ENCODE measurements at regions not wholly inside any gene's neighbourhood (a gene's known extent, or its start where the extent isn't known, plus 50 kb on each side); places are given as distances from the start of the nearest gene placed in this dataset.

GRCh38 chr1:219754767-219755166 lies 141.9 kb upstream of the ZC3H11B start:
- H3K4me1 ChIP-seq (ENCODE audit: control insufficient read depth, extremely low read depth, insufficient read depth, low read length): no peaks in the 10 kb centered on the region
- H4K20me1 ChIP-seq (ENCODE audit: control insufficient read depth, extremely low read depth, insufficient read depth, low read length): no peaks in the 10 kb centered on the region
- no peak overlapping the region for H3K27ac ChIP-seq (ENCODE audit: control insufficient read depth, insufficient read depth, low read length)
- no peaks in the 10 kb centered on the region for H3K79me2 ChIP-seq (ENCODE audit: control insufficient read depth, insufficient read depth, low read length)
- no peak for DNase-seq (ENCODE audit: low read depth, low spot score)
- no peak overlapping the region for H3K9ac ChIP-seq (ENCODE audit: control insufficient read depth, extremely low read depth, insufficient read depth, low read length)
- no peak overlapping the region for H3K4me3 ChIP-seq (ENCODE audit: control insufficient read depth in 2 of 3, extremely low read depth in 1 of 3, insufficient read depth in 2 of 3, low read depth in 1 of 3, low read length in 3 of 3)
- dilution Hi-C loops (cut with MboI; ENCODE audit: extremely low pct_ligation_motif_present, low sequenced_read_pairs): no loop called here
- H3K9me1 ChIP-seq (ENCODE audit: control insufficient read depth, extremely low read depth, insufficient read depth, low read length): no peaks in the 10 kb centered on the region
- TF ChIP-seq, protein P1, sequence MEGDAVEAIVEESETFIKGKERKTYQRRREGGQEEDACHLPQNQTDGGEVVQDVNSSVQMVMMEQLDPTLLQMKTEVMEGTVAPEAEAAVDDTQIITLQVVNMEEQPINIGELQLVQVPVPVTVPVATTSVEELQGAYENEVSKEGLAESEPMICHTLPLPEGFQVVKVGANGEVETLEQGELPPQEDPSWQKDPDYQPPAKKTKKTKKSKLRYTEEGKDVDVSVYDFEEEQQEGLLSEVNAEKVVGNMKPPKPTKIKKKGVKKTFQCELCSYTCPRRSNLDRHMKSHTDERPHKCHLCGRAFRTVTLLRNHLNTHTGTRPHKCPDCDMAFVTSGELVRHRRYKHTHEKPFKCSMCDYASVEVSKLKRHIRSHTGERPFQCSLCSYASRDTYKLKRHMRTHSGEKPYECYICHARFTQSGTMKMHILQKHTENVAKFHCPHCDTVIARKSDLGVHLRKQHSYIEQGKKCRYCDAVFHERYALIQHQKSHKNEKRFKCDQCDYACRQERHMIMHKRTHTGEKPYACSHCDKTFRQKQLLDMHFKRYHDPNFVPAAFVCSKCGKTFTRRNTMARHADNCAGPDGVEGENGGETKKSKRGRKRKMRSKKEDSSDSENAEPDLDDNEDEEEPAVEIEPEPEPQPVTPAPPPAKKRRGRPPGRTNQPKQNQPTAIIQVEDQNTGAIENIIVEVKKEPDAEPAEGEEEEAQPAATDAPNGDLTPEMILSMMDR (optimal IDR thresholded peaks at IDR 0.05 in 1 of 3, IDR thresholded peaks at IDR 0.05 in 1 of 3, conservative IDR thresholded peaks at IDR 0.05 in 1 of 3; ENCODE audit: extremely low read depth in 1 of 3, insufficient read depth in 2 of 3, low read length in 3 of 3): no peak
- TF ChIP-seq EZH2 (IDR thresholded peaks at IDR 0.05; ENCODE audit: low read length): no peak
- no peaks in the 10 kb centered on the region for H3K27me3 ChIP-seq (ENCODE audit: control insufficient read depth, extremely low read depth, insufficient read depth, low read length)
- H3K9me3 ChIP-seq (ENCODE audit: control insufficient read depth, low read depth, low read length): no peaks in the 10 kb centered on the region
- H3K36me3 ChIP-seq (ENCODE audit: control insufficient read depth in 2 of 2, extremely low read depth in 1 of 2, insufficient read depth in 2 of 2, low read length in 2 of 2): no peaks in the 10 kb centered on the region
- H2AFZ ChIP-seq (ENCODE audit: control insufficient read depth, low read length): no peak overlapping the region
- H3K4me2 ChIP-seq (ENCODE audit: control insufficient read depth, extremely low read depth, insufficient read depth, low read depth, low read length): no peak overlapping the region
- no peak for FAIRE-seq

DNA sequence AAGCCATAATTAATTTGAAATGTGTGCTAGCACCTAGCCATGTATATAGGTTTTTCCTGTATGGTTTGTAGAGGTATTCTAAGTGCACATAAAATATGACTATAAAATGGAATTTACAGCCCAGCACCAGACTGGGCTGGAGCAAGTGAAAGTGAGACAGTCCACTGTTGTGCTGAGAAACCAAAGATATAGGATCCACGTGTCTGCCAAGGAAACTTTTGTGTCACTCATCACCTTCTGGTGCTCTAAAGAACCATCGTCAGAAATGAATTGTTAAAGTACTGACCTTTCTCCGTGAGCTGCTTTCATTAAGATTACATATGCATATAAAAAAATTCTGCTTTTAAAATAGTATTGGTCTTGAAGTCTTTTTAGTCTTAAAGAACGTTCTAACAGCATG lies 141.0 kb upstream of the ZC3H11B start:
- DNase-seq (ENCODE audit: low read depth, low spot score): no peak
- no peaks in the 10 kb centered on the region for H3K36me3 ChIP-seq (ENCODE audit: control insufficient read depth in 2 of 2, extremely low read depth in 1 of 2, insufficient read depth in 2 of 2, low read length in 2 of 2)
- no peak overlapping the region for H3K27ac ChIP-seq (ENCODE audit: control insufficient read depth, insufficient read depth, low read length)
- no peaks in the 10 kb centered on the region for H3K79me2 ChIP-seq (ENCODE audit: control insufficient read depth, insufficient read depth, low read length)
- no peak for FAIRE-seq
- no peak overlapping the region for H3K9ac ChIP-seq (ENCODE audit: control insufficient read depth, extremely low read depth, insufficient read depth, low read length)
- no peak overlapping the region for H3K4me2 ChIP-seq (ENCODE audit: control insufficient read depth, extremely low read depth, insufficient read depth, low read depth, low read length)
- TF ChIP-seq EZH2 (IDR thresholded peaks at IDR 0.05; ENCODE audit: low read length): no peak
- TF ChIP-seq, protein P1 (optimal IDR thresholded peaks at IDR 0.05 in 1 of 3, IDR thresholded peaks at IDR 0.05 in 1 of 3, conservative IDR thresholded peaks at IDR 0.05 in 1 of 3; ENCODE audit: extremely low read depth in 1 of 3, insufficient read depth in 2 of 3, low read length in 3 of 3): no peak
- no peaks in the 10 kb centered on the region for H3K9me1 ChIP-seq (ENCODE audit: control insufficient read depth, extremely low read depth, insufficient read depth, low read length)
- H3K27me3 ChIP-seq (ENCODE audit: control insufficient read depth, extremely low read depth, insufficient read depth, low read length): no peaks in the 10 kb centered on the region
- dilution Hi-C loops (cut with MboI; ENCODE audit: extremely low pct_ligation_motif_present, low sequenced_read_pairs): no loop called here
- H3K4me3 ChIP-seq (ENCODE audit: control insufficient read depth in 2 of 3, extremely low read depth in 1 of 3, insufficient read depth in 2 of 3, low read depth in 1 of 3, low read length in 3 of 3): no peak overlapping the region
- no peaks in the 10 kb centered on the region for H3K9me3 ChIP-seq (ENCODE audit: control insufficient read depth, low read depth, low read length)
- H3K4me1 ChIP-seq (ENCODE audit: control insufficient read depth, extremely low read depth, insufficient read depth, low read length): no peaks in the 10 kb centered on the region
- H2AFZ ChIP-seq (ENCODE audit: control insufficient read depth, low read length): no peak overlapping the region
- no peaks in the 10 kb centered on the region for H4K20me1 ChIP-seq (ENCODE audit: control insufficient read depth, extremely low read depth, insufficient read depth, low read length)
